Breast epithelium (tissue), 3 donors: ENCODE measurements at regions not wholly inside any gene's neighbourhood (a gene's known extent, or its start where the extent isn't known, plus 50 kb on each side); places are given as distances from the start of the nearest gene placed in this dataset.

Experiments
- CTCF ChIP-seq, 3 donors: fragments of 450-650 bp; IDR thresholded peaks; one replicate each; pipeline ENCODE4 v1.5.1; 2016 to 2017; ENCODE audit warnings: antibody characterized with exemption in 3 of 3, mild to moderate bottlenecking in 3 of 3, moderate library complexity in 3 of 3
- POLR2A ChIP-seq: fragments of 450-650 bp; IDR thresholded peaks from one replicate; pipeline ENCODE4 v1.6.1; 2016; ENCODE audit warnings: antibody characterized with exemption, mild to moderate bottlenecking, moderate library complexity

- no peak for TF ChIP-seq CTCF (IDR thresholded peaks at IDR 0.05)
- TF ChIP-seq POLR2A: no peak
Measured at GRCh38 chr9:10701906-10702305, 89.1 kb upstream of the PTPRD start.
